ENCODE measurements at regions not wholly inside any gene's neighbourhood (a gene's known extent, or its start where the extent isn't known, plus 50 kb on each side); places are given as distances from the start of the nearest gene placed in this dataset.

GRCh38 chr1:181312946-181313345 is 170.4 kb upstream of the CACNA1E start:
- Histone ChIP-seq H3K4me3 (no peak overlapping the region), H3K36me3 (no peaks in the 10 kb centered on the region), H3K9me3 (no peaks in the 10 kb centered on the region), H3K27ac (no peak overlapping the region), H3K27me3 (no peaks in the 10 kb centered on the region), H3K4me1 (no peaks in the 10 kb centered on the region)
- no peak for DNase-seq (ENCODE audit: low spot score in 2 of 2)
- TF ChIP-seq CTCF (IDR thresholded peaks at IDR 0.05), result no peak
- intact Hi-C loops (cut with DNase I), result no loop called here

DNA sequence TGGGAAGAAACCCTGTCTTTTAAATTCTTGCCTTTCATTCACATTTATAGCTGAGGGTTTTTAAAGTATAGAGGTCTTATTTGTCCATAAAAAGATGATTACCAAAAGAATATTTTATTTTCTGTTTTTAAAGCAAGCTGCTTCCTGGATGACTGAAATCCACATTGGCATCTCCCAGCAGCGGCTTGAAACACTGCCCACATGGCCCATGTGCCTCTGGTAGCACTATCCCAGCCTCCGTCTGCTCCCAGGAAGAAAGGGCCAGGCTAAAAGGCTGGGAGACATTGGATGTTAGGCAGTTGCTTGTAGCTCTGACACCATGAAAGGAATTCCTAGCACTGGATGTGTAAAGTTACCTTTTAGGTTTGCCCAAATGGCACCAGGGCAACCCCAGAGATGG is 169.9 kb upstream of the CACNA1E start:
- intact Hi-C loops (cut with DNase I), result no loop called here
- no peak for TF ChIP-seq CTCF (IDR thresholded peaks at IDR 0.05)
- no peaks in the 10 kb centered on the region for H3K9me3 ChIP-seq
- H3K4me3 ChIP-seq, result no peak overlapping the region
- no peaks in the 10 kb centered on the region for H3K4me1 ChIP-seq
- no peak for DNase-seq (ENCODE audit: low spot score in 2 of 2)
- H3K27me3 ChIP-seq, result no peaks in the 10 kb centered on the region
- no peak overlapping the region for H3K27ac ChIP-seq
- H3K36me3 ChIP-seq, result no peaks in the 10 kb centered on the region

GRCh38 chr1:181314010-181314409 is 169.3 kb upstream of the CACNA1E start:
- no peaks in the 10 kb centered on the region for H3K27me3 ChIP-seq
- intact Hi-C loops (cut with DNase I), result no loop called here
- no peaks in the 10 kb centered on the region for H3K36me3 ChIP-seq
- DNase-seq (ENCODE audit: low spot score in 2 of 2), result no peak
- no peak overlapping the region for H3K4me3 ChIP-seq
- H3K9me3 ChIP-seq, result no peaks in the 10 kb centered on the region
- H3K27ac ChIP-seq, result no peak overlapping the region
- no peaks in the 10 kb centered on the region for H3K4me1 ChIP-seq
- TF ChIP-seq CTCF (IDR thresholded peaks at IDR 0.05), result no peak

GRCh38 chr1:181314959-181315358 is 168.4 kb upstream of the CACNA1E start:
- Histone ChIP-seq H3K27me3 (no peaks in the 10 kb centered on the region), H3K4me3 (no peak overlapping the region), H3K9me3 (no peaks in the 10 kb centered on the region), H3K36me3 (no peaks in the 10 kb centered on the region), H3K4me1 (no peaks in the 10 kb centered on the region), H3K27ac (no peak overlapping the region)
- TF ChIP-seq CTCF (IDR thresholded peaks at IDR 0.05), result no peak
- no peak for DNase-seq (ENCODE audit: low spot score in 2 of 2)
- intact Hi-C loops (cut with DNase I), result no loop called here

DNA sequence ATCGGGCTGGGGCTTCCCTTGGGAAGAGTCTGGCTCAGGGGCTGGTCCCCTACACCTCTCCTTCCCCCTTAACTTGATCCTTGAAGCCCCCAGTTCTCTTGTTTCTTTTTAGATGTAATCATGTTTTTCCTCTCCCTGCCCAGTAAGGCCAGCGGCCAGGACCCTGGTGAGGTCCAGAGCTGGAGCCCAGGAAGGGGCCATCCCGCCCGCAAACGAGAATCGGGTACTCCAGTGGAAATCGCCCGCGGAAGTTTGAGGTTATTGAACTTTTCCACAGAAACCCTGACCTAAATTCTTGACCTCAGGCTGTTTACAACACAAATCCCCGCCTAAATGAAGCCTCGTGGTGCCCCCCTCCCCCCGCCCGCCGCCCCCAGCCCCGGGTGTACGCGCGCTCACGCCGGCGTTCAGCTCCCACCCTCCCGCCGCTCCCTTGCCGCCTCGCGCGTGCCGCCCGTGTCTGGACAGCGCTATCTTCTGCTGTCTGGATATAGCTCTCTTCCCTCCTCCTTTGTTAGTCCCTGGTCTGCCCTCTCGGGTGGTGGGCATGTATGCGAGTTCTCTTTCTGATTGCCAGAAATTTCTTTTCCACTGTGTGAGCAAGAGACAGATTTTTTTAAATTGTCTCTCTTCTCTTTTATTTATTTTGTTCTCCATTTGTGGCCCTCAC is 165.9 kb upstream of the CACNA1E start:
- H3K4me1 ChIP-seq, result no peaks in the 10 kb centered on the region
- no peak for DNase-seq (ENCODE audit: low spot score in 2 of 2)
- no peak overlapping the region for H3K4me3 ChIP-seq
- intact Hi-C loops (cut with DNase I), result no loop called here
- H3K36me3 ChIP-seq, result no peaks in the 10 kb centered on the region
- no peaks in the 10 kb centered on the region for H3K9me3 ChIP-seq
- no peak overlapping the region for H3K27ac ChIP-seq
- H3K27me3 ChIP-seq, result no peaks in the 10 kb centered on the region
- no peak for TF ChIP-seq CTCF (IDR thresholded peaks at IDR 0.05)

All from ascending aorta (tissue), 2 donors.